Right lobe of liver (tissue), 4 donors: ENCODE measurements at regions not wholly inside any gene's neighbourhood (a gene's known extent, or its start where the extent isn't known, plus 50 kb on each side); places are given as distances from the start of the nearest gene placed in this dataset.

Experiments used
- CTCF ChIP-seq, 4 donors: fragments of 200-600 bp in 3 of 4; fragments of 450-650 bp in 1 of 4; IDR thresholded peaks; one replicate each; pipeline versions ENCODE4 v1.5.1 to v1.8.0; 2016 to 2022; ENCODE audit warnings: antibody characterized with exemption in 4 of 4, mild to moderate bottlenecking in 2 of 4
- POLR2A ChIP-seq: fragments of 450-650 bp; IDR thresholded peaks from one replicate; pipeline ENCODE4 v1.6.1; 2017; ENCODE audit warnings: antibody characterized with exemption, mild to moderate bottlenecking
- donor health status: DM: no; HTN: no; CAD: no.
- donor health status: DM: no; HTN: no; CAD: no.
- donor health status: DM: no; HTN: yes; CAD: no.

- TF ChIP-seq CTCF (IDR thresholded peaks at IDR 0.05) (no peak), POLR2A (no peak)
Measured at GRCh38 chr6:166687070-166687878, 60.2 kb upstream of the RPS6KA2 start.
